ENCODE measurements at regions not wholly inside any gene's neighbourhood (a gene's known extent, or its start where the extent isn't known, plus 50 kb on each side); places are given as distances from the start of the nearest gene placed in this dataset.

GRCh38 chr9:18421391-18421790 lies 52.6 kb upstream of the ADAMTSL1 start:
- no peak for DNase-seq

- no peak for DNase-seq
Observed at GRCh38 chr9:18422296-18423036, 51.5 kb upstream of the ADAMTSL1 start.

GRCh38 chr9:18423791-18424531 lies 50.0 kb upstream of the ADAMTSL1 start:
- DNase-seq: no peak
